ENCODE measurements at regions not wholly inside any gene's neighbourhood (a gene's known extent, or its start where the extent isn't known, plus 50 kb on each side); places are given as distances from the start of the nearest gene placed in this dataset.

GRCh38 chr6:167686204-167686893 lies 140.4 kb upstream of the AFDN start:
- Histone ChIP-seq H3K4me2 (ENCODE audit: extremely low read depth, insufficient read depth, low read length) (no peak overlapping the region), H3K9me3 (ENCODE audit: control insufficient read depth, insufficient read depth, low read depth, low read length) (no peaks in the 10 kb centered on the region), H3K79me2 (ENCODE audit: control insufficient read depth, insufficient read depth, low read length) (no peaks in the 10 kb centered on the region), H3K36me3 (ENCODE audit: control insufficient read depth, insufficient read depth, low read length) (no peaks in the 10 kb centered on the region), H3K27ac (ENCODE audit: insufficient read depth, low read length) (no peak overlapping the region), H2AFZ (ENCODE audit: low read length) (no peak overlapping the region), H3K27me3 (ENCODE audit: control insufficient read depth, insufficient read depth, low read length) (no peaks in the 10 kb centered on the region), H3K4me1 (ENCODE audit: control insufficient read depth, extremely low read depth, insufficient read depth, low read length) (no peaks in the 10 kb centered on the region), H3K4me3 (replicated peaks in 1 of 4; ENCODE audit: control extremely low read depth in 1 of 4, insufficient read depth in 1 of 4, low read depth in 3 of 4, low read length in 4 of 4) (no peak overlapping the region), H3K9ac (ENCODE audit: insufficient read depth, low read length) (no peak overlapping the region), H4K20me1 (ENCODE audit: control insufficient read depth, extremely low read depth, insufficient read depth, low read length) (no peaks in the 10 kb centered on the region)
- TF ChIP-seq CTCF (conservative IDR thresholded peaks at IDR 0.05 in 1 of 2, IDR thresholded peaks at IDR 0.05 in 1 of 2; ENCODE audit: low read depth in 1 of 2, low read length in 2 of 2) = no peak
- TF ChIP-seq EZH2 (IDR thresholded peaks at IDR 0.05; ENCODE audit: low read length, missing control alignments) = no peak
- DNase-seq (ENCODE audit: low read depth in 2 of 2) = no peak

GRCh38 chr6:167687116-167687725 lies 139.5 kb upstream of the AFDN start:
- DNase-seq (ENCODE audit: low read depth in 2 of 2) = no peak
- no peak for TF ChIP-seq EZH2 (IDR thresholded peaks at IDR 0.05; ENCODE audit: low read length, missing control alignments)
- no peak for TF ChIP-seq CTCF (conservative IDR thresholded peaks at IDR 0.05 in 1 of 2, IDR thresholded peaks at IDR 0.05 in 1 of 2; ENCODE audit: low read depth in 1 of 2, low read length in 2 of 2)
- Histone ChIP-seq H3K4me2 (ENCODE audit: extremely low read depth, insufficient read depth, low read length) (no peak overlapping the region), H2AFZ (ENCODE audit: low read length) (no peak overlapping the region), H3K4me1 (ENCODE audit: control insufficient read depth, extremely low read depth, insufficient read depth, low read length) (no peaks in the 10 kb centered on the region), H3K27me3 (ENCODE audit: control insufficient read depth, insufficient read depth, low read length) (no peaks in the 10 kb centered on the region), H3K79me2 (ENCODE audit: control insufficient read depth, insufficient read depth, low read length) (no peaks in the 10 kb centered on the region), H4K20me1 (ENCODE audit: control insufficient read depth, extremely low read depth, insufficient read depth, low read length) (no peaks in the 10 kb centered on the region), H3K36me3 (ENCODE audit: control insufficient read depth, insufficient read depth, low read length) (no peaks in the 10 kb centered on the region), H3K9me3 (ENCODE audit: control insufficient read depth, insufficient read depth, low read depth, low read length) (no peaks in the 10 kb centered on the region), H3K9ac (ENCODE audit: insufficient read depth, low read length) (no peak overlapping the region), H3K4me3 (replicated peaks in 1 of 4; ENCODE audit: control extremely low read depth in 1 of 4, insufficient read depth in 1 of 4, low read depth in 3 of 4, low read length in 4 of 4) (no peak overlapping the region), H3K27ac (ENCODE audit: insufficient read depth, low read length) (no peak overlapping the region)

- no peak overlapping the region for H3K27ac ChIP-seq (ENCODE audit: insufficient read depth, low read length)
- H3K4me2 ChIP-seq (ENCODE audit: extremely low read depth, insufficient read depth, low read length) = no peak overlapping the region
- no peak overlapping the region for H2AFZ ChIP-seq (ENCODE audit: low read length)
- no peaks in the 10 kb centered on the region for H3K27me3 ChIP-seq (ENCODE audit: control insufficient read depth, insufficient read depth, low read length)
- H3K4me3 ChIP-seq (replicated peaks in 1 of 4; ENCODE audit: control extremely low read depth in 1 of 4, insufficient read depth in 1 of 4, low read depth in 3 of 4, low read length in 4 of 4) = no peak overlapping the region
- no peak overlapping the region for H3K9ac ChIP-seq (ENCODE audit: insufficient read depth, low read length)
- H3K4me1 ChIP-seq (ENCODE audit: control insufficient read depth, extremely low read depth, insufficient read depth, low read length) = no peaks in the 10 kb centered on the region
- no peak for DNase-seq (ENCODE audit: low read depth in 2 of 2)
- TF ChIP-seq CTCF (conservative IDR thresholded peaks at IDR 0.05 in 1 of 2, IDR thresholded peaks at IDR 0.05 in 1 of 2; ENCODE audit: low read depth in 1 of 2, low read length in 2 of 2) = no peak
- TF ChIP-seq EZH2 (IDR thresholded peaks at IDR 0.05; ENCODE audit: low read length, missing control alignments) = no peak
- H4K20me1 ChIP-seq (ENCODE audit: control insufficient read depth, extremely low read depth, insufficient read depth, low read length) = no peaks in the 10 kb centered on the region
- no peaks in the 10 kb centered on the region for H3K9me3 ChIP-seq (ENCODE audit: control insufficient read depth, insufficient read depth, low read depth, low read length)
- no peaks in the 10 kb centered on the region for H3K79me2 ChIP-seq (ENCODE audit: control insufficient read depth, insufficient read depth, low read length)
- no peaks in the 10 kb centered on the region for H3K36me3 ChIP-seq (ENCODE audit: control insufficient read depth, insufficient read depth, low read length)
Measured at GRCh38 chr6:167688123-167688522, 138.6 kb upstream of the AFDN start.

Data from fibroblast of lung (primary cell).